GM19372 (cell line): ENCODE measurements at regions not wholly inside any gene's neighbourhood (a gene's known extent, or its start where the extent isn't known, plus 50 kb on each side); places are given as distances from the start of the nearest gene placed in this dataset.
"Not testable (repeated sequence)": the region's sequence is repeated elsewhere in the genome, so short reads cannot be mapped to it uniquely, and the experiment has no call there.

Experiments
- ATAC-seq: cut with Tn5 transposase; IDR thresholded peaks from one replicate; pipeline ENCODE4 v1.9.1; 2021; ENCODE audit warnings: mild to moderate bottlenecking, low read depth, moderate library complexity; ENCODE audit not compliant: unreplicated experiment

- no peak for ATAC-seq
Measured at GRCh38 chr7:20839196-20839735, 52.6 kb upstream of the SP8 start.

GRCh38 chr7:20839987-20840386, 53.3 kb upstream of the SP8 start:
- no peak for ATAC-seq

DNA sequence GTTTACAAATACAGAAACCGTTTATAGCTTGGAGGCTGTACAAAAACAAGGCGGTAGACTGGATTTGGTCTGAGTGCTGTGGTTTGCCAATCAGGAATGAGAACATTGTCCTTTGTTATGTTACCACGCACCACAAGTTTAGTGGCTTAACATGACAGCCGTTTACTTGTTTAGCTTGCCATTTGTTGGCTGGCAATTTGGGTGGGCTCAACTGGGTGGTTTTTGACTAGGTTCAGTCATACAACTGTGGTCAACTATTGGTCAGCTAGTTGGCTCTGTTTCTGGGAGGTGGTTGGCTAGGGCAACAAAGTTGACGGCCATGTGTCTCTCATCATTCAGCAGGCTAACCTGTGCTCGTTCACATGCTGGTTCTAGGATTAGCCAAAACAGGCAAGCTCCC, 60.1 kb upstream of the SP8 start:
- ATAC-seq = no peak

DNA sequence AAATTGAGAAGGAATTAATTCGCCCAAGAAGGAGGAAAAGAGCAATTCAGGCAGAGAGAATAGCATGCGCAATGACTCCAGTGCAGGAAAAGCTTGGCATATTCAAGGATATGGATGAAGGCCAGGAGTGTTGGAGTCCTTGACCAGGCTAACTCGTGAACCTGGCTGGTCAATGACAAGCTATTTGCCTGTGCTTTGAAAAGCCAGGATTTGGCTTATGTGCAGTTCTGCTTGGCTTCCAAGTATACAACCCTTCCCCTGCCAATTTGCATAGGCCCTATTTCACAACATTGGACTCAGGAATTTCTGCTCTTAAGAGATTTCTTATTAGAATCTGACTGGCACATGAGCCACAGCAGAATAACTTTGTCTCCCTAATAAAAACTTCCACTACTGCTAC, 72.3 kb upstream of the SP8 start:
- ATAC-seq = no peak

- ATAC-seq = no peak
Measured at GRCh38 chr7:20861468-20861867, 74.8 kb upstream of the SP8 start.

- no peak for ATAC-seq
Measured at GRCh38 chr7:20862554-20862953, 75.9 kb upstream of the SP8 start.

- ATAC-seq = no peak
Measured at GRCh38 chr7:20864221-20864620, 77.5 kb upstream of the SP8 start.

DNA sequence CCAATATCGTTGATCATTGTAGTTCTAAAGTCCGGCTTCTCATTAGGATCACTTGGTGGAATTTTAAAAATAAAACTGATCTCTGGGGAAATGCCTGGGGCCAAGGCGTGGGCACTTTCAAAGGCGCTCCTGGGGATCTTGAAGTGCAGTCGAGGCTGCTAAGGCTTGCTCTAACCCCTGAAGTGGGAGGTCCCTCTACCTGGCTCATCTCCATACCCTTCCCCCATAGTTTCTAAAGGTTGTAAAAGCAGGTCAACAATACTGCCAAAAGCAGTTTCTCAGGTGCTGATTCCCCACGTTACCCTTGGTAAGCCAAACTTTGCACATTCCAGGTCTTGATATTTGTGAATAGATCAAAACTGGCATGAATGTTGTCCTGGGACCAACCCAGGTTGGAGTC, 79.0 kb upstream of the SP8 start:
- ATAC-seq = no peak

DNA sequence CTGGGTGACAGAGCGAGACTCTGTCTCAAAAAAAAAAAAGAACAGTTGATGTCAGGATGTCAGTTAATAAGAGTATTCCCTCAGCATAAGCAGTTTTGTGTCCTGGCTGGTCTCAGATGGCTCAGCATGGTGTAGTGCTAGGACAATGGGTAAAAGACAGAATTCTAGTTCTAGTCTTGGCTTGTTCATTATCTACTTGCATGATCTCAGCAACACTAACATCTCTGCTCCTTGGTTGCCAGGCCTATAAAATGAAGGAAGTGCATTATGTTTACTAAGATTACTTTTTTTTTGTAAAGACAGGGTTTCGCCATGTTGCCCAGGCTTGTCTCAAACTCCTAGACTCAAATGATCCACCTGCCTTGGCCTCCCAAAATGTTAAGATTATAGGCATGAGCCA, 84.3 kb upstream of the SP8 start:
- no peak for ATAC-seq

DNA sequence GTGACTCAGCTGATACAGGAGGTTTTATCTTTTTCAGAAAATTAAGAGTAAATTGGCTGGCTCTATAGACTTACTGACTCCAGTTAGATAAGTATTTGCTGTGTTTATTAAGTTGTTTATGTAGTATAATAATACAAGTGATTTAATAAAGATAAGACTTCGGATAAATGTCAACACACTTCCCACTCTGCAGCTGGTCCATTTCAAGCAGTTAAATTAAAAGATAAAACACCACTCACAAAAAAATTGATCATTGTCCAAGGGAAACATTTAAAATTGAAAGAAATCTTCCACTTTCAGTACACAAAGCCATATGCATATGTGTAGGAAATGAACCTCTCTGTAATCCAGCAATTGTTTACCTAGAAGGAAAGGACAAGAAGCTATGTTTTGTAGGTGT, 106.1 kb upstream of the SP8 start:
- no peak for ATAC-seq

GRCh38 chr7:20894806-20895205, 108.1 kb upstream of the SP8 start:
- no peak for ATAC-seq

DNA sequence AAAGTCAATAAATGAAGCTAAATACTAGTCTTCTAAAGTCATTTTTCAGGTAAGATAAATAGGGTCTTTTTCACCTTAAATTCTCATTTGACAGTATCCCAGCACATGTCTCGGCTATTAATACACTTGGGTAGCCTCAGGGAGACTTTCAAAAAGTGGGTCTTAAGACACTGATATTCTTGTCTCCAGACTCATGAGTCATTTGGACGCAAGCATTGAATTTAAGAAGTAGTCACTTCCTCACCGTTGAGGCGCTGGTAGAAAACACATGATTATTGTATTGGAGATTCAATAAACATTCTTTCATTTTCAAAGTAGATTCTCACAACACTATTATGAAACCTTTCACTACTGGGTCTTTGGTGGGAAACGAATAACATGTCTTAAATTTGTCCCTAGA, 108.9 kb upstream of the SP8 start:
- no peak for ATAC-seq

GRCh38 chr7:20896996-20897395, 110.3 kb upstream of the SP8 start:
- no peak for ATAC-seq

- no peak for ATAC-seq
Measured at GRCh38 chr7:20906801-20907453, 120.2 kb upstream of the SP8 start.

DNA sequence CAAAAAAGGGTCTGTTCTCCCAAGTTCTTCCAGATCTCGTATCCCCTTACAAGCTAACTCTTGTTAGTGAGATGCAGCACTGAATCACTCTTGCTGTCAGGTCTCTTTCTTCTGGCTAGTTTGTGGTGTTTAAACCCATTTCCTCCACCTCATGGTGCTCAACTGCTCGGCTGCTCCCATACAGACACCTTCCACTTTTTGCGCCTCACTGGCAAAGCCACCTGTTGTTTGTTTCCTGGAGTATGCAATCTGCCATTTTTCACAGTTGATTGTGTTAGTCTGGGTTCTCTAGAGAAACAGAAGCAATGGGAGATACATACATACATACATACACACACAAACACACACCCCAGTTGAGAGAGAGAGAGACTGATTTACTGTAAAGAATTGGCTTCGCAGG, 124.4 kb upstream of the SP8 start:
- ATAC-seq = no peak

DNA sequence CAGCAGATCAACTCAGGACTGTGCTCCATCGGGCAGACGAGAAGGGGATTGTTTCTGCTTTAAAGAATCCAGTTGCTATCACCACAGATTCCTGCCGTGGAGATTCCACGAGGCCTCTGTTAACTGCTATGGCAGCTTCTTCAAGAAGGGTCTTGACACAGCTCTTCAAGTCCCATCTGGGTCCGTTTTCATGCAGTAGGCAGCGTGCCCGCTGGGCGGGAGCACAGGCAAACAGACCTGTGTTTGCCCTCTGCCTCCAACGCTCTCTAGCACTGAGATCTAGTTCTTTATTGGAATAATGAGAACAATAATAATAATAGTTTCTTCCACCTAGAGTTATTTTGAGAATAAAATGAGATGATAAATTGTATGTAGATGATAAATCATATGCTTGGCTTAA, 127.2 kb upstream of the SP8 start:
- no peak for ATAC-seq

GRCh38 chr7:20916311-20916710, 129.6 kb upstream of the SP8 start:
- no peak for ATAC-seq

DNA sequence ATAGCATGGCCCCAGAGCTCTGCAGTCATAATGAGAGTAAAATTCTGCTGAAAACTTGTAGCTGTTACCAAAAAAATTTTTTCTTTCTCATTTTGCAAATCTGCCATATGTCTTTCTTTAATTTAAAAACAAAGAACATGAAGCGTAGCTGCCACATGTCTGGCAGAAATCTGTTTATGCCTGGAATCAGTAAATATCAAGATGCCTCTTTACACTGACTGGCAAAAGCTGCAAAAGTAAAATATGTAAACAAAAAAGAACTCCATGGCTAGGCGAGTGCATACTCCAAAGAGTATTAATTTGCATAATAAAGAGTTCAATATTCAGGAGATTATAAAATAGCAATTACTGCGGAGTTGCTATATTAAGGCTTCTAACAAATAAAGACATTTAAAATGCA, 130.9 kb upstream of the SP8 start:
- no peak for ATAC-seq

DNA sequence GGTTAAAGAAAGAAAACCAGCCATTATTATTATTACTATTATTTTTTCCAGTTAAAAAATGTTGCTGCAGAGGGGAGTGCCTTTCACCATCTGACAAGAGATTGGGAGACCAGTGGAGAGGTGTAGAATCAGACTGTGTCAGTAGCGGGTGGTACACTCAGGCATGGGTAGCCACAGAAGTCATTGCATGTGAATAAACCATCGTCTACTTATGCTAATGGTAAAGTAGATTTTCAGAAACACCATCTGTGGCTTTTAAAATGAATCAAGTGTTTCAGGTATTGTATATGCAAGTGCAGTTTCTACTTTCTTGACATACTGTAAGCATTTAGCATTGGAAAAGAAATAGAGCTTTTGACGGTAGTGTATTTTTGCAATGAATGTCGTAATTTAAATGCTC, 131.5 kb upstream of the SP8 start:
- no peak for ATAC-seq

DNA sequence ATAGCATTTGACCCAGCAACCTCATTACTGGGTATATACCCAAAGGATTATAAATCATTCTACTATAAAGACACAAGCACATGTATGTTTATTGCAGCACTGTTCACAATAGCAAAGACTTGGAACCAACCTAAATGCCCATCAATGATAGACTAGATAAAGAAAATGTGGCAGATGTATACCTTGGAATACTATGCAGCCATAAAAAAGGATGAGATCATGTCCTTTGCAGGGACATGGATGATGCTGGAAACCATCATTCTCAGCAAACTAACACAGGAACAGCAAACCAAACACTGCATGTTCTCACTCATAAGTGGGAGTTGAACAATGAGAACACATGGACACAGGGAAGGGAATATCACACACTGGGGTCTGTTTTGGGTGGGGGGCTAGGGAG, 140.5 kb upstream of the SP8 start:
- ATAC-seq = not testable (repeated sequence)

GRCh38 chr7:20927976-20928375, 141.3 kb upstream of the SP8 start:
- no peak for ATAC-seq

GRCh38 chr7:20929199-20929598, 142.5 kb upstream of the SP8 start:
- no peak for ATAC-seq

GRCh38 chr7:20931739-20932138, 145.1 kb upstream of the SP8 start:
- ATAC-seq = no peak
